Stimulated activated CD8-positive, alpha-beta memory T cell treated with anti-CD3 and anti-CD28 coated beads, Interleukin-2, amount 100 ng/mL, for 48 hours (primary cell): ENCODE measurements at regions not wholly inside any gene's neighbourhood (a gene's known extent, or its start where the extent isn't known, plus 50 kb on each side); places are given as distances from the start of the nearest gene placed in this dataset.
"Not testable (repeated sequence)": the region's sequence is repeated elsewhere in the genome, so short reads cannot be mapped to it uniquely, and the experiment has no call there.

Experiments used
- DNase-seq, 2 donors: peaks; one replicate each; pipeline ENCODE4 v3.0.0-alpha.2; 2020; ENCODE audit warnings: low read depth in 2 of 2

GRCh38 chr16:65377195-65377594 lies 255.3 kb upstream of the CDH11 start:
- no peak for DNase-seq

- no peak for DNase-seq
Measured at GRCh38 chr16:65376601-65377000, 254.7 kb upstream of the CDH11 start.

GRCh38 chr16:65375651-65376050 lies 253.8 kb upstream of the CDH11 start:
- no peak for DNase-seq

- no peak for DNase-seq
Measured at GRCh38 chr16:65373097-65373496, 251.2 kb upstream of the CDH11 start.

GRCh38 chr16:65372171-65372570 lies 250.3 kb upstream of the CDH11 start:
- no peak for DNase-seq

- no peak for DNase-seq
Measured at GRCh38 chr16:65365732-65366715, 244.2 kb upstream of the CDH11 start.

- DNase-seq: not testable (repeated sequence)
Measured at GRCh38 chr16:65356721-65357120, 234.9 kb upstream of the CDH11 start.

- no peak for DNase-seq
Measured at GRCh38 chr16:65355706-65356105, 233.8 kb upstream of the CDH11 start.

- DNase-seq: no peak
Measured at GRCh38 chr16:65353183-65353582, 231.3 kb upstream of the CDH11 start.

GRCh38 chr16:65349626-65350025 lies 227.8 kb upstream of the CDH11 start:
- no peak for DNase-seq

- DNase-seq: no peak
Measured at GRCh38 chr16:65343556-65343955, 221.7 kb upstream of the CDH11 start.

GRCh38 chr16:65342231-65342866 lies 220.5 kb upstream of the CDH11 start:
- DNase-seq: no peak

GRCh38 chr16:65339062-65339461 lies 217.2 kb upstream of the CDH11 start:
- DNase-seq: no peak

- DNase-seq: no peak
Measured at GRCh38 chr16:65336160-65336559, 214.3 kb upstream of the CDH11 start.

- no peak for DNase-seq
Measured at GRCh38 chr16:65334081-65334480, 212.2 kb upstream of the CDH11 start.

GRCh38 chr16:65333283-65333682 lies 211.4 kb upstream of the CDH11 start:
- DNase-seq: no peak

GRCh38 chr16:65327346-65327745 lies 205.5 kb upstream of the CDH11 start:
- no peak for DNase-seq

- no peak for DNase-seq
Measured at GRCh38 chr16:65323655-65324237, 201.9 kb upstream of the CDH11 start.

GRCh38 chr16:65319621-65320231 lies 197.9 kb upstream of the CDH11 start:
- no peak for DNase-seq

- DNase-seq: no peak
Measured at GRCh38 chr16:65318590-65319257, 196.9 kb upstream of the CDH11 start.

- DNase-seq: no peak
Measured at GRCh38 chr16:65318138-65318537, 196.3 kb upstream of the CDH11 start.

- no peak for DNase-seq
Measured at GRCh38 chr16:65316808-65317207, 194.9 kb upstream of the CDH11 start.
